Activated T-helper 17 cell treated with anti-CD3 and anti-CD28 coated beads, Interleukin-2, amount 50 U/mL, for 72 hours (primary cell): ENCODE measurements at regions not wholly inside any gene's neighbourhood (a gene's known extent, or its start where the extent isn't known, plus 50 kb on each side); places are given as distances from the start of the nearest gene placed in this dataset.
"Not testable (repeated sequence)": the region's sequence is repeated elsewhere in the genome, so short reads cannot be mapped to it uniquely, and the experiment has no call there.

ENCODE experiments used
- ATAC-seq: fragments of 150-1000 bp; cut with Tn5 transposase; replicated peaks from 2 replicates; pipeline ENCODE4 v1.10.0; 2021; ENCODE audit warnings: mild to moderate bottlenecking, moderate library complexity
- H3K27ac Mint-ChIP-seq: one replicate; pipeline ENCODE4 v1.8.0; 2022; ENCODE audit warnings: mixed read lengths
- H3K27me3 Mint-ChIP-seq: one replicate; pipeline ENCODE4 v1.8.0; 2022; ENCODE audit warnings: mixed read lengths
- H3K36me3 Mint-ChIP-seq: one replicate; pipeline ENCODE4 v1.8.0; 2022; ENCODE audit warnings: low read depth, mild to moderate bottlenecking, mixed read lengths
- H3K4me1 Mint-ChIP-seq: one replicate; pipeline ENCODE4 v1.8.0; 2022; ENCODE audit warnings: mixed read lengths
- H3K4me3 Mint-ChIP-seq: one replicate; pipeline ENCODE4 v1.8.0; 2022; ENCODE audit warnings: mild to moderate bottlenecking, mixed read lengths
- H3K9me3 Mint-ChIP-seq: one replicate; pipeline ENCODE4 v1.8.0; 2022; ENCODE audit warnings: mixed read lengths

GRCh38 chr5:92011845-92012244, 628.7 kb upstream of the ARRDC3 start:
- not testable (repeated sequence) for H3K36me3 Mint-ChIP-seq, H3K4me3 Mint-ChIP-seq, H3K4me1 Mint-ChIP-seq, ATAC-seq, H3K27ac Mint-ChIP-seq, H3K27me3 Mint-ChIP-seq
- H3K9me3 Mint-ChIP-seq = peaks cover 10% of the 10 kb centered on the region

GRCh38 chr5:92003806-92004205, 620.7 kb upstream of the ARRDC3 start:
- H3K4me1 Mint-ChIP-seq = no peaks in the 10 kb centered on the region
- H3K27me3 Mint-ChIP-seq = no peaks in the 10 kb centered on the region
- no peaks in the 10 kb centered on the region for H3K36me3 Mint-ChIP-seq
- no peak overlapping the region for H3K27ac Mint-ChIP-seq
- H3K9me3 Mint-ChIP-seq = no peaks in the 10 kb centered on the region
- ATAC-seq = no peak
- H3K4me3 Mint-ChIP-seq = no peak overlapping the region

DNA sequence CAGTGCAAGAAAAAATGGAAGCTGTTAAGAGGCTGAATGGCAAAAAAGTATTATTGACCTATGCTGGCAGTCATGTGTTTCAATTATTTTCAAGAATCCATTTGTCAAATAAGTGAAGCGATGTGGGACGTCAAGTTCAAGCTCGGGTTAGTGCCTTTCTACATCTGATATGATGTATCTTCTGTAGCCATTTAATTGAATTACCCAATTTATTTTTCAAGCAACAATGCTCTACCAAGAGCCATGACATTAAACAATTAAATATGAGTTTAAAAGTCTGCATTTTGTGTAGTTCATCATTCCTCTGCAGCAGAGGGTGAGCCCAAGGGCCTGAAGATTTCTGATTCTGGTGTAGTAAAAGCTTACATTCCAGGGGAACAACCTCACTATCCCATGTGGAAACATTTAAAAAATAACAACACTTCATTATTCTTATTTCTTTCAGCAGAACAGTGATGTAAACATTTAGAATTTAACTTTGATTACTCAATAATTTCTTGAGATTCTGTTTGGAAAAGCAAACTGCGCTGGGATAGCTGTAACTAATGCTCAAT, 619.7 kb upstream of the ARRDC3 start:
- Mint-ChIP-seq H3K36me3 (no peaks in the 10 kb centered on the region), H3K4me3 (no peak overlapping the region), H3K9me3 (no peaks in the 10 kb centered on the region), H3K27ac (no peak overlapping the region), H3K27me3 (no peaks in the 10 kb centered on the region), H3K4me1 (no peaks in the 10 kb centered on the region)
- no peak for ATAC-seq

- H3K36me3 Mint-ChIP-seq = no peaks in the 10 kb centered on the region
- no peak overlapping the region for H3K4me3 Mint-ChIP-seq
- no peaks in the 10 kb centered on the region for H3K4me1 Mint-ChIP-seq
- no peak for ATAC-seq
- H3K27me3 Mint-ChIP-seq = no peaks in the 10 kb centered on the region
- no peak overlapping the region for H3K27ac Mint-ChIP-seq
- H3K9me3 Mint-ChIP-seq = no peaks in the 10 kb centered on the region
Measured at GRCh38 chr5:91998774-91999173, 615.7 kb upstream of the ARRDC3 start.

DNA sequence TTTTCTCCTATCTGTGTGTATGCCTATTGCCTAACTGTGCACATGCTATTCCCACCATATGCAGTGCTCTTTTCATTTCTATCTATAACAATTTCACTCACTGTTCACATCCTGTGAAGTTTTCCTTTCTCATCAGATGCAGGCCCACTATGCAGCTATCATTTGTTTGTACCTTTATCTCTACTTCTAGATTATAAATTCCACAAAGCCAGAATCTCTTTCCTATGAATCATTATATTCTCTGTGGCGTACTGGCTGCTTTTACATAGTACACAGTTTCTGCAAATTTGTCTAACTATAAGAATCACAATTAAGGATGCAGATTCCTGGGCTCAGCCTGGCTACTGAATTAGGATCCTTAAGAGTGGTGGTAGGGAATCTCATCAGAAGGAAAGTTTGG, 600.8 kb upstream of the ARRDC3 start:
- Mint-ChIP-seq H3K9me3 (peaks cover 11% of the 10 kb centered on the region), H3K27me3 (no peaks in the 10 kb centered on the region), H3K4me3 (no peak overlapping the region), H3K4me1 (no peaks in the 10 kb centered on the region), H3K36me3 (no peaks in the 10 kb centered on the region), H3K27ac (no peak overlapping the region)
- ATAC-seq = no peak

GRCh38 chr5:91978221-91978882, 595.2 kb upstream of the ARRDC3 start:
- no peaks in the 10 kb centered on the region for H3K36me3 Mint-ChIP-seq
- H3K4me3 Mint-ChIP-seq = no peak overlapping the region
- peaks cover 14% of the 10 kb centered on the region for H3K9me3 Mint-ChIP-seq
- ATAC-seq = no peak
- no peaks in the 10 kb centered on the region for H3K4me1 Mint-ChIP-seq
- no peak overlapping the region for H3K27ac Mint-ChIP-seq
- H3K27me3 Mint-ChIP-seq = no peaks in the 10 kb centered on the region

DNA sequence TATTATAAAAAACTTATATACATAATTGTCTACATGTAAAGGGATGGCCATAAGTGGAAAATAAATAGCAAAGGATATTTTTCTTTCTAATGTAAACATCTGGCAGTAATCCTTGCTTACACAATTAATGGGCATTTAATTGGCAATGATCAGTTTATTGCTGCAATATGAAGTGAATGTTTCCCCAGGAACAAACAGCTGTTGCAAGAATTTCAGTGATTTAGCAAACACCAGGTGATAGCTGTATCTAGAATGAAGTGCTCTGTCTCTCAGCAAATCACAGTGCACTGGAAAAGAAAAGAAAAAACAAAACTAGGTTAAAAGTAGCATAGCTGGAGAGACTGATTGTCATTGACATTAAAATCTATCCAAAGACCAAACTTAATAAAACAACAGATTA, 594.5 kb upstream of the ARRDC3 start:
- no peak overlapping the region for H3K4me3 Mint-ChIP-seq
- H3K36me3 Mint-ChIP-seq = no peaks in the 10 kb centered on the region
- no peak overlapping the region for H3K27ac Mint-ChIP-seq
- H3K4me1 Mint-ChIP-seq = no peaks in the 10 kb centered on the region
- peaks cover 14% of the 10 kb centered on the region for H3K9me3 Mint-ChIP-seq
- H3K27me3 Mint-ChIP-seq = no peaks in the 10 kb centered on the region
- no peak for ATAC-seq

GRCh38 chr5:91976451-91976850, 593.3 kb upstream of the ARRDC3 start:
- ATAC-seq = no peak
- Mint-ChIP-seq H3K4me1 (no peaks in the 10 kb centered on the region), H3K27me3 (no peaks in the 10 kb centered on the region), H3K4me3 (no peak overlapping the region), H3K36me3 (no peaks in the 10 kb centered on the region), H3K27ac (no peak overlapping the region), H3K9me3 (peaks cover 7% of the 10 kb centered on the region)

- no peak overlapping the region for H3K27ac Mint-ChIP-seq
- H3K4me3 Mint-ChIP-seq = no peak overlapping the region
- no peaks in the 10 kb centered on the region for H3K9me3 Mint-ChIP-seq
- H3K27me3 Mint-ChIP-seq = no peaks in the 10 kb centered on the region
- ATAC-seq = no peak
- H3K4me1 Mint-ChIP-seq = no peaks in the 10 kb centered on the region
- no peaks in the 10 kb centered on the region for H3K36me3 Mint-ChIP-seq
Measured at GRCh38 chr5:91963166-91963565, 580.0 kb upstream of the ARRDC3 start.

- H3K27ac Mint-ChIP-seq = no peak overlapping the region
- H3K4me3 Mint-ChIP-seq = no peak overlapping the region
- H3K36me3 Mint-ChIP-seq = no peaks in the 10 kb centered on the region
- H3K9me3 Mint-ChIP-seq = no peaks in the 10 kb centered on the region
- H3K4me1 Mint-ChIP-seq = no peaks in the 10 kb centered on the region
- H3K27me3 Mint-ChIP-seq = no peaks in the 10 kb centered on the region
- no peak for ATAC-seq
Measured at GRCh38 chr5:91957666-91958065, 574.5 kb upstream of the ARRDC3 start.

GRCh38 chr5:91956738-91957137, 573.6 kb upstream of the ARRDC3 start:
- Mint-ChIP-seq H3K36me3 (no peaks in the 10 kb centered on the region), H3K4me1 (no peaks in the 10 kb centered on the region), H3K27me3 (no peaks in the 10 kb centered on the region), H3K4me3 (no peak overlapping the region), H3K27ac (no peak overlapping the region), H3K9me3 (no peaks in the 10 kb centered on the region)
- no peak for ATAC-seq

GRCh38 chr5:91955610-91956009, 572.5 kb upstream of the ARRDC3 start:
- no peak for ATAC-seq
- H3K4me3 Mint-ChIP-seq = no peak overlapping the region

GRCh38 chr5:91954136-91954535, 571.0 kb upstream of the ARRDC3 start:
- ATAC-seq = no peak
- Mint-ChIP-seq H3K27me3 (no peaks in the 10 kb centered on the region), H3K4me1 (no peaks in the 10 kb centered on the region), H3K4me3 (no peak overlapping the region), H3K27ac (no peak overlapping the region), H3K36me3 (no peaks in the 10 kb centered on the region), H3K9me3 (peaks cover 6% of the 10 kb centered on the region)

More at GRCh38 chr5:91955610-91956009, 572.5 kb upstream of the ARRDC3 start:
- Mint-ChIP-seq H3K36me3 (no peaks in the 10 kb centered on the region), H3K27me3 (no peaks in the 10 kb centered on the region), H3K4me1 (no peaks in the 10 kb centered on the region), H3K27ac (no peak overlapping the region), H3K9me3 (peaks cover under 1% of the 10 kb centered on the region)

DNA sequence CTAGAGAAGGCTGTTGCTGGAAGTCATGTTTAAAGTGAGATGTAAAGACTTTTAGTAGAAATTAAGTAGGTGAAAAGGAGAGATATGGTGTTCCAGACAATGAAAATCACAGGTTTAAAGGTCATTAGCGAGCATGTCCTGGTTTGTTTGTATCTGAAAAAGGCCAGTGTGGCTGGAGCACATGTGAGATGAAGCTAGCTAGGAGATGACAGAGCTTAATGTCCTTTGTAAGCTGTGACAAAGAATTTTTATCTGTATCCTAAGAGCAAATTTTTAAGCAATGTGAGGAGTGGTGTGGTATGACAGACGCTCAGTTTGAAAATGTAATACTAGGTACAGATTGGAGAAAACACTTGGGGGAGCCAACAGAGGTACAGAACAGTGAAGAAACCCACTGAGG, 567.2 kb upstream of the ARRDC3 start:
- H3K9me3 Mint-ChIP-seq = peaks cover 6% of the 10 kb centered on the region
- no peaks in the 10 kb centered on the region for H3K36me3 Mint-ChIP-seq
- H3K4me3 Mint-ChIP-seq = no peak overlapping the region
- H3K4me1 Mint-ChIP-seq = no peaks in the 10 kb centered on the region
- ATAC-seq = no peak
- no peak overlapping the region for H3K27ac Mint-ChIP-seq
- no peaks in the 10 kb centered on the region for H3K27me3 Mint-ChIP-seq

GRCh38 chr5:91946870-91947269, 563.8 kb upstream of the ARRDC3 start:
- H3K4me3 Mint-ChIP-seq = no peak overlapping the region
- ATAC-seq = no peak
- H3K27me3 Mint-ChIP-seq = no peaks in the 10 kb centered on the region
- H3K9me3 Mint-ChIP-seq = peaks cover 6% of the 10 kb centered on the region
- H3K36me3 Mint-ChIP-seq = no peaks in the 10 kb centered on the region
- no peaks in the 10 kb centered on the region for H3K4me1 Mint-ChIP-seq
- no peak overlapping the region for H3K27ac Mint-ChIP-seq

- Mint-ChIP-seq H3K9me3 (no peaks in the 10 kb centered on the region), H3K4me3 (no peak overlapping the region), H3K27ac (no peak overlapping the region), H3K36me3 (no peaks in the 10 kb centered on the region), H3K4me1 (no peaks in the 10 kb centered on the region), H3K27me3 (no peaks in the 10 kb centered on the region)
- no peak for ATAC-seq
Measured at GRCh38 chr5:91941588-91941987, 558.5 kb upstream of the ARRDC3 start.
